ENCODE measurements at regions not wholly inside any gene's neighbourhood (a gene's known extent, or its start where the extent isn't known, plus 50 kb on each side); places are given as distances from the start of the nearest gene placed in this dataset.

- no peak for ATAC-seq
- Mint-ChIP-seq H3K9me3 (peaks cover 3% of the 10 kb centered on the region), H3K4me3 (no peak overlapping the region), H3K36me3 (no peaks in the 10 kb centered on the region), H3K27ac (no peak overlapping the region), H3K4me1 (no peaks in the 10 kb centered on the region)
- DNase-seq (ENCODE audit: low spot score in 2 of 2), result no peak
Observed at GRCh38 chr18:68241881-68242280, 473.0 kb downstream of the TMX3 start.

GRCh38 chr18:68234676-68235075 lies 480.2 kb downstream of the TMX3 start:
- Mint-ChIP-seq H3K9me3 (no peaks in the 10 kb centered on the region), H3K36me3 (no peaks in the 10 kb centered on the region), H3K27ac (no peak overlapping the region), H3K4me1 (no peaks in the 10 kb centered on the region), H3K4me3 (no peak overlapping the region)
- ATAC-seq (no peak), DNase-seq (ENCODE audit: low spot score in 2 of 2) (no peak)

DNA sequence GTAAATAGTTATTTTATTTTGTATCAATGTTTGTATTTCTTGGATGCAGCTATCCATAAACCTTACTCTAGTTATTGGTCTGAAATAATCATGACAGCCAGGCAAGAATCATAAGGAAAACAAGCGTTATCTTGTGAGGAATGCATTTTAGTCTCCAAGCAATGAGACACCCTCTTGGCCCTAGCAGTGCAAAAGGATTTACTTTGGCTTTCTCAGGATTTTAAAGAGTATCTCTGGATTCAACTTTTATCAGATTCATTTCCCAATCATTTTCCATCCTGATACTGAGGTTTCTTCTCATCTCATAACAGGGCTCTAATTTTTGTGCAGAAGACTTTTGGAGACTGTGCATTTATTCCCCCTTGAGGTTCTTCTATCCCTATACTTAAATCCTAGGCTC lies 480.8 kb downstream of the TMX3 start:
- ATAC-seq (no peak), DNase-seq (ENCODE audit: low spot score in 2 of 2) (no peak)
- no peaks in the 10 kb centered on the region for H3K9me3 Mint-ChIP-seq
- no peak overlapping the region for H3K4me3 Mint-ChIP-seq
- H3K27ac Mint-ChIP-seq, result no peak overlapping the region
- no peaks in the 10 kb centered on the region for H3K4me1 Mint-ChIP-seq
- no peaks in the 10 kb centered on the region for H3K36me3 Mint-ChIP-seq

DNA sequence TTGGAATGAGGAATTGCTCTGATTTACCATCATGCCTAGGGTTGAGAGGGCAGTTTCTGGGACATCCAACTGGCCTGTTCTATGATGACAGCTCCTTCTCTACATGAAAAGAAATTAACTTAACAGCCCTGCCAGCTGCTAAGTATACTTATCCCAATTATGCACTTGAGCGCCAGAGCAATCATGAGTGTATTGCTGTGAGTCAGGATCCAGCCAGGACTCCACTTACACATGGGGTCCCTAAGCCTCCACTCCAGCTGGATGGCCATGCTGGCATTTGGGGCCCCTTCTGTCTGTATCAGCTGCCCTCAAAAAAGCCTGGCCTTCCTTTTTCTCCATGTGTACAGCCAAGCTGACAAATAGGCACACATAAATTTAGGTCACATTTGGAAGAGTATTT lies 481.9 kb downstream of the TMX3 start:
- Mint-ChIP-seq H3K4me1 (no peaks in the 10 kb centered on the region), H3K9me3 (no peaks in the 10 kb centered on the region), H3K27ac (no peak overlapping the region), H3K4me3 (no peak overlapping the region), H3K36me3 (no peaks in the 10 kb centered on the region)
- ATAC-seq (no peak), DNase-seq (ENCODE audit: low spot score in 2 of 2) (no peak)

DNA sequence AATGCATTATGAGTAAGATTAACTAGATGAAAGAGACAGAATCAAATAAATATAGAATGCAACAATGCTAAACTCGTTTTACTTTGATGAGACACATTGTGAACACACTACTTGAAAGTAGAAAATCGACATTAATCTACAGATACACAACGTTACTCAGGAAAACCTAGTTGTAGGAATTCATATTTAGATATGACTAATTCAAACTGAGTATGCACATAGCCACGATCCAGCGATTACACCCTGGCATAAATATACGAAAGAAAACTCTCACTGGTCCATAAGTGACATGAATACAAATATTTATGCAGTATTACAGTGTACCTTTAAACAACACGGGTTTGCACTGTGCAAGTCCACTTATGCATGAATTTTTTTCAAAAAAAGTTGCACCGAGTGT lies 485.6 kb downstream of the TMX3 start:
- H3K9me3 Mint-ChIP-seq, result no peaks in the 10 kb centered on the region
- no peak overlapping the region for H3K27ac Mint-ChIP-seq
- no peaks in the 10 kb centered on the region for H3K4me1 Mint-ChIP-seq
- H3K36me3 Mint-ChIP-seq, result no peaks in the 10 kb centered on the region
- DNase-seq (ENCODE audit: low spot score in 2 of 2) (no peak), ATAC-seq (no peak)
- H3K4me3 Mint-ChIP-seq, result no peak overlapping the region

DNA sequence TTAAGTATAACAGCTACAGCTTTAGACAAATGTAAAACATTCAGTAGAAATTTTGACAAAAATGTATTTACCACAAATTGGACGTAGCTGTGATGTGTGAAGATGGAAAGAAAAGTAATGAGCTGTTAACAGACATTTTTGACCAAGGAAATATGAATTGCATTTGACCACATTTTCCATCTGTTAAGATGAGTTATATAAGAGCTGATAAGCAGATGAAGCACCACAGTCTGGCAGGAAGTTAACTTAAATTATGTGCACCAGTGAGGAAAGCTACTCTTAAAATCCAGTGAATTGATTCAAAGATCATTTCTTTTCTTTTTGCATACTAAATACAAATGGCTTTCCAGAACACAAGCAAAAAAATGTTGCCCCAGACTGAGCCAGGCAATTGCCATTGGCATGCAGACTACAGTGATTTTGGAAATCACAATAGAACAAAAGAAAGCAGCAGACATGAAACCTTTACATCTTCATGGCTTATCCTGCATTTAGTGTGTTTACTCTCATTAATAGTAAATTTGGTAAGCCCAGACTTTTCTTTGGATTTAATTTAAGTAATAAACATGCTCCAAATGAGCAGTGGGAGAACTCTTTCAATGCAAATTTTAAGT lies 493.7 kb downstream of the TMX3 start:
- Mint-ChIP-seq H3K4me3 (no peak overlapping the region), H3K4me1 (no peaks in the 10 kb centered on the region), H3K27ac (no peak overlapping the region), H3K36me3 (no peaks in the 10 kb centered on the region), H3K9me3 (no peaks in the 10 kb centered on the region)
- ATAC-seq (no peak), DNase-seq (ENCODE audit: low spot score in 2 of 2) (no peak)

GRCh38 chr18:68220458-68220857 lies 494.4 kb downstream of the TMX3 start:
- no peaks in the 10 kb centered on the region for H3K4me1 Mint-ChIP-seq
- H3K9me3 Mint-ChIP-seq, result no peaks in the 10 kb centered on the region
- DNase-seq (ENCODE audit: low spot score in 2 of 2) (no peak), ATAC-seq (no peak)
- no peak overlapping the region for H3K27ac Mint-ChIP-seq
- no peak overlapping the region for H3K4me3 Mint-ChIP-seq
- no peaks in the 10 kb centered on the region for H3K36me3 Mint-ChIP-seq

- no peaks in the 10 kb centered on the region for H3K36me3 Mint-ChIP-seq
- no peaks in the 10 kb centered on the region for H3K4me1 Mint-ChIP-seq
- no peak overlapping the region for H3K27ac Mint-ChIP-seq
- no peak for DNase-seq (ENCODE audit: low spot score in 2 of 2)
- ATAC-seq, result no peak
- H3K4me3 Mint-ChIP-seq, result no peak overlapping the region
- H3K9me3 Mint-ChIP-seq, result no peaks in the 10 kb centered on the region
Observed at GRCh38 chr18:68219872-68220271, 495.0 kb downstream of the TMX3 start.

GRCh38 chr18:68219274-68219673 lies 495.6 kb downstream of the TMX3 start:
- no peak for ATAC-seq
- Mint-ChIP-seq H3K9me3 (no peaks in the 10 kb centered on the region), H3K36me3 (no peaks in the 10 kb centered on the region), H3K4me3 (no peak overlapping the region), H3K27ac (no peak overlapping the region), H3K4me1 (no peaks in the 10 kb centered on the region)
- DNase-seq (ENCODE audit: low spot score in 2 of 2), result no peak

GRCh38 chr18:68215931-68216330 lies 499.0 kb downstream of the TMX3 start:
- Mint-ChIP-seq H3K4me1 (no peaks in the 10 kb centered on the region), H3K4me3 (no peak overlapping the region), H3K9me3 (no peaks in the 10 kb centered on the region), H3K36me3 (no peaks in the 10 kb centered on the region), H3K27ac (no peak overlapping the region)
- ATAC-seq (no peak), DNase-seq (ENCODE audit: low spot score in 2 of 2) (no peak)

- DNase-seq (ENCODE audit: low spot score in 2 of 2) (no peak), ATAC-seq (no peak)
- Mint-ChIP-seq H3K4me3 (no peak overlapping the region), H3K4me1 (no peaks in the 10 kb centered on the region), H3K27ac (no peak overlapping the region), H3K9me3 (no peaks in the 10 kb centered on the region), H3K36me3 (no peaks in the 10 kb centered on the region)
Observed at GRCh38 chr18:68186039-68186438, 528.9 kb downstream of the TMX3 start.

GRCh38 chr18:68181956-68182355 lies 533.0 kb downstream of the TMX3 start:
- H3K4me3 Mint-ChIP-seq, result no peak overlapping the region
- ATAC-seq (no peak), DNase-seq (ENCODE audit: low spot score in 2 of 2) (no peak)
- H3K36me3 Mint-ChIP-seq, result no peaks in the 10 kb centered on the region
- H3K27ac Mint-ChIP-seq, result no peak overlapping the region
- H3K4me1 Mint-ChIP-seq, result no peaks in the 10 kb centered on the region
- H3K9me3 Mint-ChIP-seq, result peaks cover 2% of the 10 kb centered on the region

DNA sequence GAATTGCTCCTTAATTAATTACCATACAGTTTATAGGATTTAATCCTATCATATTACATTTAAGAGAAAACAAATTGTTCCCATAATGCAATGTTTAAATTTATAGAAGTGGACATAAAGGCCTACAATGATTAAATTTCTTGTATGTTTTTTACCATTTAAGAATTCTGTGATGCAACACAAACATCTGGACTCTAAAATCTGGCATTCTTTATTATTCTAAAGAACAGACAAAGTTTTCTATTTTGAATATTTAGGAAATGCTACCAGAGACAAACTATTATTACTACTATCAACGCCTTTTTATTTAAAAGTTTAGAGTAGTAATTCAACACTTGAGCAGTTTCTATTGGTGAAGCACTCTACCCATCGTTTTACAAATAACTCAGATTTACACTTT lies 535.1 kb downstream of the TMX3 start:
- Mint-ChIP-seq H3K4me3 (no peak overlapping the region), H3K9me3 (peaks cover 2% of the 10 kb centered on the region), H3K27ac (no peak overlapping the region), H3K4me1 (no peaks in the 10 kb centered on the region), H3K36me3 (no peaks in the 10 kb centered on the region)
- DNase-seq (ENCODE audit: low spot score in 2 of 2) (no peak), ATAC-seq (no peak)

DNA sequence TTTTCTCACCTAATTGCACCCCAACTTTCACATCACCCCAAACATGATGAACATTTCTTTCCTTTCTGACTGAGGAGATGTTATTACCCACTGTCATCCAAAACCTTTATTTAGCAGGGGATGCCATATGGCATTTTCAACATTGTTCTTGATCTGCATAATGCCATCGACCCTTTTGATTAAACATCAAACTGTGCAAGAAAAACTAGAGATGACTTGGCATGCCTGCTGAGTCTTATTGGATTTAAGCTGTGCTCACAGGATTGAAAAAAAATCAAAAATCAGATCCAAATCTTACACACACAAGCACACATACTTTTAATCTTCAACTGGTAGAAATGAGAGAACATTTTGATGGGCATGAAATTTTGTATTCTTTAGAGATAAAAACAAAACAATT lies 536.0 kb downstream of the TMX3 start:
- no peaks in the 10 kb centered on the region for H3K4me1 Mint-ChIP-seq
- no peak overlapping the region for H3K4me3 Mint-ChIP-seq
- no peaks in the 10 kb centered on the region for H3K36me3 Mint-ChIP-seq
- no peak overlapping the region for H3K27ac Mint-ChIP-seq
- ATAC-seq (no peak), DNase-seq (ENCODE audit: low spot score in 2 of 2) (no peak)
- peaks cover 2% of the 10 kb centered on the region for H3K9me3 Mint-ChIP-seq

DNA sequence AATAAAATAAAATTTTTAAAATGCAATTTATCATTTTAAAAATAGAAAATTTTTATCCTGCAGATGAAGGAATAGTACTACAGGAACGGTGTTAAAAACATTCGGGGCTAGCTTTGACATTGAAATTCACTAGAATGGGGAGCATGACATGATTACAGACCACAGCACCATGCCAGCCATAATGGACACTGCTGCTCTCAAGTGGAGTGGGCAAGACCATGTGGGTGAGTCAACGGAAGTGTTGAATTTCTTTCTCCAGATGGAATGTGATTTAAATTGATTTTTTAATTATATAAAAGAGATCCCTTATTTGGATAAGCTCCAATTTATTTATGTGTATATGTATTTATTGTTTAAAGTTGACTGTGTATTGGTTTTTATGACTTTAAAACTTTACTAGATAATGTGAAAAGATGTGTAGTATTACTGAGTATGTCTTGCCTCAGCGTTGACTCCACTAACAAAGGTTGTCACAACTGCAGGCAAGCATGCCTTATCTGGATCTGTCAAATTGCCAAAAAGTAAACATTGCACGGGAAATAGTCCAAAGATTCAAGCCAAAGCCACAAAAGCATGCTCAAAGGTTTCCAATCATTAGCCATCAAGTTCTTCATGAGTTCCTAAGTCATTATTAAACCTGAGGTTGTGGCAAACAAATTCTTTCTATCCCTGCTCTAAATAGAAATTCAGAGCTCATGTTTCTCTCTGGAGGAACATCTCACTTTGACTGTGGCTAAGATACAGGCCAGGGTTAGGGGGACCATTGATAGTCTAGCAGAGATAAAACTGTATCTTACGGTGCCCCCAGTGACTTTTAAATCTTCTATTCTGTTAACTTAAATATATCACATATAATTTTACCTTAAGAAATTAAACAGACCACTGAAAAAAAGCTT lies 536.9 kb downstream of the TMX3 start:
- Mint-ChIP-seq H3K27ac (no peak overlapping the region), H3K36me3 (no peaks in the 10 kb centered on the region), H3K4me3 (no peak overlapping the region), H3K9me3 (peaks cover 2% of the 10 kb centered on the region), H3K4me1 (no peaks in the 10 kb centered on the region)
- ATAC-seq, result no peak
- DNase-seq (ENCODE audit: low spot score in 2 of 2), result no peak

DNA sequence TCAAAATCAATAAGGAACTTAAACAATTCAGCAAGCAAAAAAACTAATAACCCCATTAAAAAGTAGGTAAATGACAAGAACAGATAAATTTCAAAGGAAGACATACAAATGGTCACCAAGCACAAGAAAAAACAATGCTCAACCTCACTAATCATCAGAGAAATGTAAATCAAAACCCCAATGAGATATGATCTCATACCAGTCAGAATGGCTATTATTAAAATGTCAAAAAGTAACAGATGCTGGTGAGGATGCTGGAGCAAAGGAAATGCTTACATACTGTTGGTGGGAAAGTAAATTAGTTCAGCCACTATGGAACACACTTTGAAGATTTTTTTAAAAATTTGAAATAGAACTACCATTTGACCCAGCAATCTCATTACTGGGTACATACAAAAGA lies 538.0 kb downstream of the TMX3 start:
- ATAC-seq (no peak), DNase-seq (ENCODE audit: low spot score in 2 of 2) (no peak)
- H3K9me3 Mint-ChIP-seq, result peaks cover 2% of the 10 kb centered on the region
- no peaks in the 10 kb centered on the region for H3K4me1 Mint-ChIP-seq
- no peaks in the 10 kb centered on the region for H3K36me3 Mint-ChIP-seq
- no peak overlapping the region for H3K27ac Mint-ChIP-seq
- no peak overlapping the region for H3K4me3 Mint-ChIP-seq
